Endothelial cell of umbilical vein (primary cell): ENCODE measurements at regions not wholly inside any gene's neighbourhood (a gene's known extent, or its start where the extent isn't known, plus 50 kb on each side); places are given as distances from the start of the nearest gene placed in this dataset.

Source experiments
- BruUV-seq: library from RNA; stranded (reverse); fragments of 400-500 nt; replicated peaks from 2 replicates; lab custom pipeline; 2021; lab: Mats Ljungman, UMichigan
- CTCF ChIA-PET: fragments of 300-600, 350-600 bp; sonication (Branson Sonifier 250); formaldehyde crosslinking; loops from one replicate; lab custom pipeline; 2021; ENCODE audit warnings: antibody characterized with exemption, inconsistent platforms; lab: Charles Lee
- POLR2A ChIA-PET: fragments of 300-600, 350-600 bp; sonication (Branson Sonifier 250); formaldehyde crosslinking; loops from one replicate; lab custom pipeline; 2021; ENCODE audit warnings: antibody characterized with exemption, inconsistent platforms; lab: Charles Lee
- DNase-seq: peaks from one replicate; pipeline ENCODE4 v3.0.0-alpha.2; 2011; ENCODE audit warnings: low read depth, low spot score
- FAIRE-seq: peaks from 2 replicates; lab custom pipeline; 2011; peaks lifted over from hg19 to GRCh38; lab: Jason Lieb, UNC
- H2AFZ ChIP-seq: 2 replicates; pipeline ENCODE4 v1.6.0; 2012; ENCODE audit warnings: low read depth, low read length, control low read depth, inconsistent platforms
- H3K27ac ChIP-seq: 2 replicates; pipeline ENCODE4 v1.5.1; 2011; ENCODE audit warnings: low read depth, mild to moderate bottlenecking, control low read depth, low read length, moderate library complexity; ENCODE audit not compliant: insufficient read depth
- H3K27me3 ChIP-seq, 2 experiments: 2 replicates each; pipeline versions ENCODE4 v1.6.0 to v1.6.1; 2011; ENCODE audit warnings: low read length in 2 of 2, mixed read lengths in 1 of 2; ENCODE audit not compliant: control insufficient read depth in 2 of 2, insufficient read depth in 2 of 2
- H3K36me3 ChIP-seq, 2 experiments: 2 replicates in 1 of 2; 3 replicates in 1 of 2; pipeline ENCODE4 v1.5.1; 2011; ENCODE audit warnings: low read length in 2 of 2, mild to moderate bottlenecking in 1 of 2, moderate library complexity in 1 of 2; ENCODE audit not compliant: control insufficient read depth in 2 of 2, insufficient read depth in 2 of 2; ENCODE audit errors: extremely low read depth in 1 of 2
- H3K4me1 ChIP-seq: 3 replicates; pipeline ENCODE4 v1.5.1; 2011; ENCODE audit warnings: mild to moderate bottlenecking, low read length; ENCODE audit not compliant: control insufficient read depth, insufficient read depth; ENCODE audit errors: extremely low read depth
- H3K4me2 ChIP-seq: 2 replicates; pipeline ENCODE4 v1.6.1; 2011; ENCODE audit warnings: low read length, control low read depth, mixed read lengths; ENCODE audit not compliant: insufficient read depth
- H3K4me3 ChIP-seq, 3 experiments: fragments of 200-600 bp in 1 of 3; sonication (generic), shearing (Covaris generic) in 1 of 3; replicated peaks in 1 of 3; 2 replicates each; pipeline ENCODE4 v1.5.1; 2011 to 2016; ENCODE audit warnings: control low read depth in 3 of 3, low read length in 3 of 3, mild to moderate bottlenecking in 2 of 3, inconsistent platforms in 1 of 3, low read depth in 1 of 3, moderate library complexity in 1 of 3; ENCODE audit not compliant: insufficient read depth in 1 of 3
- H3K79me2 ChIP-seq: 2 replicates; pipeline ENCODE4 v1.6.0; 2012; ENCODE audit warnings: low read length, inconsistent platforms; ENCODE audit not compliant: control insufficient read depth, insufficient read depth
- H3K9ac ChIP-seq: replicated peaks from 2 replicates; pipeline ENCODE3; 2011; ENCODE audit warnings: low read length, control low read depth; ENCODE audit not compliant: insufficient read depth; ENCODE audit errors: extremely low read depth
- H3K9me1 ChIP-seq: replicated peaks from 3 replicates; pipeline ENCODE4 v1.6.0; 2011; ENCODE audit warnings: mild to moderate bottlenecking, low read length; ENCODE audit not compliant: control insufficient read depth, insufficient read depth; ENCODE audit errors: extremely low read depth
- H3K9me3 ChIP-seq: replicated peaks from 2 replicates; pipeline ENCODE4 v1.5.1; 2012; ENCODE audit warnings: low read length, inconsistent platforms; ENCODE audit not compliant: control insufficient read depth, insufficient read depth
- H4K20me1 ChIP-seq: replicated peaks from 2 replicates; pipeline ENCODE3; 2011; ENCODE audit warnings: mild to moderate bottlenecking, low read length; ENCODE audit not compliant: control insufficient read depth, insufficient read depth; ENCODE audit errors: extremely low read depth
- CTCF ChIP-seq, 2 donors: IDR thresholded peaks; 1 replicate in 1 of 2; 2 replicates in 1 of 2; pipeline ENCODE4 v1.5.1; 2011; ENCODE audit warnings: low read length in 2 of 2, mild to moderate bottlenecking in 2 of 2, moderate library complexity in 2 of 2, control low read depth in 1 of 2, inconsistent platforms in 1 of 2, low read depth in 1 of 2; ENCODE audit not compliant: insufficient read depth in 1 of 2; ENCODE audit errors: extremely low read depth in 1 of 2
- EZH2 ChIP-seq: IDR thresholded peaks from 2 replicates; pipeline ENCODE4 v1.6.1; 2012; ENCODE audit warnings: borderline replicate concordance, low read depth, mild to moderate bottlenecking, moderate library complexity, low read length, inconsistent platforms; ENCODE audit not compliant: severe bottlenecking
- FOS ChIP-seq: IDR thresholded peaks from 2 replicates; pipeline ENCODE4 v1.6.1; 2011; ENCODE audit warnings: mild to moderate bottlenecking, low read length, moderate library complexity, borderline replicate concordance; ENCODE audit not compliant: insufficient read depth
- GATA2 ChIP-seq: IDR thresholded peaks from 2 replicates; pipeline ENCODE4 v1.7.0; 2011; ENCODE audit warnings: low read depth, mild to moderate bottlenecking, moderate library complexity, mixed read lengths, low read length; ENCODE audit not compliant: insufficient read length, insufficient read depth
- JUN ChIP-seq: IDR thresholded peaks from 2 replicates; pipeline ENCODE4 v1.6.1; 2011; ENCODE audit warnings: borderline replicate concordance, low read depth; ENCODE audit not compliant: insufficient read length, insufficient read depth
- MYC ChIP-seq: IDR thresholded peaks from one replicate; pipeline ENCODE4 v1.6.1; 2011; ENCODE audit warnings: mild to moderate bottlenecking, low read depth, low read length
- POLR2A ChIP-seq: IDR thresholded peaks from 2 replicates; pipeline ENCODE4 v1.6.1; 2012; ENCODE audit warnings: low read depth, mild to moderate bottlenecking, control low read depth, low read length
- POLR2AphosphoS5 ChIP-seq: IDR thresholded peaks from 2 replicates; pipeline ENCODE4 v1.6.1; 2012; ENCODE audit warnings: low read depth, mild to moderate bottlenecking, control low read depth, low read length, moderate library complexity; ENCODE audit not compliant: insufficient read depth
- dilution Hi-C: fragments of 300-500 bp; cut with MboI; formaldehyde crosslinking; loops from one replicate; pipeline ENCODE4 v1.15.0; 2019; ENCODE audit warnings: low sequenced_read_pairs; ENCODE audit not compliant: extremely low pct_ligation_motif_present
- intact Hi-C: fragments of 100-400 bp; cut with micrococcal nuclease; formaldehyde crosslinking; loops from one replicate; pipeline ENCODE4 v1.10.0; 2022
- TF ChIP-seq, protein P1 (sequence below): IDR thresholded peaks from 2 replicates; pipeline ENCODE4 v1.6.1; 2011; ENCODE audit not compliant: insufficient read depth, insufficient read length

- no peaks in the 10 kb centered on the region for H4K20me1 ChIP-seq
- BruUV-seq: no TSS peak
- no peaks in the 10 kb centered on the region for H3K9me1 ChIP-seq
- no peak overlapping the region for H3K4me2 ChIP-seq
- intact Hi-C loops (no loop called here), dilution Hi-C loops (no loop called here)
- ChIA-PET CTCF (no interaction called here), POLR2A (no interaction called here)
- H3K9ac ChIP-seq: no peak overlapping the region
- no peaks in the 10 kb centered on the region for H3K79me2 ChIP-seq
- no peaks in the 10 kb centered on the region for H3K27me3 ChIP-seq
- H2AFZ ChIP-seq: no peak overlapping the region
- no peak overlapping the region for H3K4me3 ChIP-seq
- H3K4me1 ChIP-seq: no peaks in the 10 kb centered on the region
- no peak overlapping the region for H3K27ac ChIP-seq
- no peaks in the 10 kb centered on the region for H3K9me3 ChIP-seq
- DNase-seq: no peak
- FAIRE-seq: no peak
- no peak for TF ChIP-seq POLR2AphosphoS5
- no peak for TF ChIP-seq POLR2A
- H3K36me3 ChIP-seq: no peaks in the 10 kb centered on the region
Measured at GRCh38 chr13:89967701-89968100, 1379.8 kb upstream of the MIR17HG start.

DNA sequence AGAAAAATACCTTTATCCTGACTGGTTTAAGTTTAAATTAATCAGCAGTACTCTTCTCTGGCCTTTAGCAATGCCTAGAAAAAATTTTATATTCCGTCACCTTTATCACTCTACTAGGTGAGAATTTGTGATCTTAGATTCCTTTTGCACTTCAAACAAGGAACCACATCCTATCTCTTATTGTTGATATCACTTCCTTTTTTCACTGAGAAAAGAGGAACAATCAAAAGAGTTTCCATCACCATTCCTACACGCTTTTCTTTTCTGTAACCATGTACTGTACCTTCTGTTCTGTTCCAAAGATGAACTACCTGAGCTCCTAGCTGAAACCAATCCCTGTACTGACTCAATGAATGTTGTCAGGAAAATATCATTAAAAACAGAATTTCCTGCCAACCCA lies 1379.0 kb upstream of the MIR17HG start:
- no peak overlapping the region for H3K9ac ChIP-seq
- TF ChIP-seq JUN (no peak), POLR2AphosphoS5 (no peak), POLR2A (no peak), MYC (no peak), GATA2 (no peak), EZH2 (no peak), CTCF (IDR thresholded peaks at IDR 0.05; ENCODE audit: extremely low read depth in 1 of 2, insufficient read depth in 1 of 2, low read depth in 1 of 2, low read length in 2 of 2) (no peak), FOS (no peak)
- TF ChIP-seq, protein P1, sequence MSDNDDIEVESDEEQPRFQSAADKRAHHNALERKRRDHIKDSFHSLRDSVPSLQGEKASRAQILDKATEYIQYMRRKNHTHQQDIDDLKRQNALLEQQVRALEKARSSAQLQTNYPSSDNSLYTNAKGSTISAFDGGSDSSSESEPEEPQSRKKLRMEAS: no peak
- H3K4me2 ChIP-seq: no peak overlapping the region
- no peaks in the 10 kb centered on the region for H3K36me3 ChIP-seq
- no peaks in the 10 kb centered on the region for H3K27me3 ChIP-seq
- DNase-seq (no peak), FAIRE-seq (no peak)
- ChIA-PET POLR2A (no interaction called here), CTCF (no interaction called here)
- no peaks in the 10 kb centered on the region for H4K20me1 ChIP-seq
- intact Hi-C loops (no loop called here), dilution Hi-C loops (no loop called here)
- H3K9me3 ChIP-seq: no peaks in the 10 kb centered on the region
- no peaks in the 10 kb centered on the region for H3K4me1 ChIP-seq
- no peak overlapping the region for H2AFZ ChIP-seq
- BruUV-seq: no TSS peak
- H3K9me1 ChIP-seq: no peaks in the 10 kb centered on the region
- H3K4me3 ChIP-seq: no peak overlapping the region
- H3K79me2 ChIP-seq: no peaks in the 10 kb centered on the region
- H3K27ac ChIP-seq: no peak overlapping the region
